GM18873 (cell line): ENCODE measurements at regions not wholly inside any gene's neighbourhood (a gene's known extent, or its start where the extent isn't known, plus 50 kb on each side); places are given as distances from the start of the nearest gene placed in this dataset.
A peak's percentile ranks its signal among the peaks of the same experiment; 100 is the strongest.

Source experiments
- ATAC-seq: cut with Tn5 transposase; IDR thresholded peaks from one replicate; pipeline ENCODE4 v1.9.1; 2021; ENCODE audit warnings: mild to moderate bottlenecking, moderate library complexity, moderate number of reproducible peaks; ENCODE audit not compliant: unreplicated experiment, low FRiP score

DNA sequence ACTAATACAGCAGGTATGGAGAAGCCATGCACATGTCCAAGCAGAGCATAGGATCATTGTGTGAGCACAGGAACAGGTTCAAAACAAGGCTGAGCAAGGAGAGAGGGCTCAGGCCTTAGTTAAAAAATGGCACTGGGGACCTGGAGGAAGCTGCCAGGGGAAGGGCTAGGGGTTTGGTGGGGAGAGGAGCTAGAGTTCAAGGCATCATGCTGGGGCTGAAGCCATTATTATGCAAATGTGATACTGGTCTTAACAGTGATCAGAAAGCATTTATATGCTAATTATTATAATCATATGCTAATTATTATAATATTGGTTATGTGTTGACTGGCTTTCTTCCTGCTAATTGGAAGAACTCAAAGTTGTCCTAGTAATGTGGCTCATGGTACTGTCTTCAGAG lies 546.0 kb upstream of the CFAP20DC start:
- no peak for ATAC-seq

GRCh38 chr3:59593380-59593779 lies 543.6 kb upstream of the CFAP20DC start:
- no peak for ATAC-seq

GRCh38 chr3:59580996-59581395 lies 531.2 kb upstream of the CFAP20DC start:
- ATAC-seq, result no peak

DNA sequence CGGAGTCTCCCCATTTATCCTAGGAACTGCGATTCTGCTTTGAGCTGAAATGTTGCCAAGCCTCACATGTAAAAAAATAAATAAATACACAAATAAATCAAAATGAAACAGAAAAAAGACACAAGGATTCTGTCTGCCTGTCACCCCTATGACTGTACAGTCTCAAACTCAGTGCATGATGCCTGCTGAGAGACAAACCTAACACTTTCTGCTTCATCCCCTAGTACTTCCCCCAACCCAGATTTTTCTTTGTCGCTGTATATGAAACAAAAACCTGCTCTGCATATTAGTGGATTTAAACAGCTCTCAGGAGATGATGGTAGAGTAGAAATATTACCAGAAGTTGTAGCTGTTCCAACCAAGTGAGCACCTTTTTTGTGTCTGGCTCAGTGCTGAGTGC lies 530.7 kb upstream of the CFAP20DC start:
- no peak for ATAC-seq

- ATAC-seq, result no peak
These were observed 528.3 kb upstream of the CFAP20DC start for GRCh38 chr3:59578129-59578528.

DNA sequence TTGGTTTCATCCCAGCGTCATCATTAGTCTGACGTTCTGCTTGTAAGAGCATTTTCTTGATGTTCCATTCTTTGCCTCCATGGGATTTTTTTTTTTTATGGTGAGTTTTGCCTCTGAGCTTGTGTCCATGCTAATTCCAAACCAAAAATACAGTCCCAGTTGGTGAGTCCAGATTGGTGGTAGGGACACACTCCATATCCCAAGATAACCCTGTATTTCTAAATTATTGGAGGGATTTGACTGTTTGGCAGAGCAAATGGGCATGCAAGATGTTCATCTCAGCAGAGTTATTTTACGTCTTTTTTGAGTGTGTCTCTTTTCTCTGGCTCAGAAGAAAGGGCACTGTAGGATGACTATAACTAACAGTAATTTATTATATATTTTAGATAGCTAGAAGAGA lies 526.8 kb upstream of the CFAP20DC start:
- no peak for ATAC-seq

- no peak for ATAC-seq
These were observed 525.5 kb upstream of the CFAP20DC start for GRCh38 chr3:59575113-59576001.

DNA sequence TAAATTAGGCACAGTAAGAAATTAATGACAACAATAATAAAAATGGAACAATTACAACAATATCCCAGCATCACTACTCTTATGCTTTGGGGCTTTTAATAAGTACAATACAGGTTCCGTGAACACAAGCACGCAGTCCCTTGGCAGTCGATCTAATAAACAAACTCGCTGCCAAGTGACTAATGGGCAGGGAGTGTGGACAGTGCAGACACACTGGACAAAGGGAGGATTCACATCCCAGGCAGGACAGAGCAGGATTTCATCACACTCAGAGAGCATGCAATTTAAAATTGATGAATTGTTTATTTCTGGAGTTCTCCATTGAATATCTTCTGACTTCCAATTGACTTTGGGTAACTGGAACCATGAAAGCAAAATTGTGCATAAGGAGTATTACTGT lies 524.1 kb upstream of the CFAP20DC start:
- ATAC-seq, result no peak

- no peak for ATAC-seq
These were observed 522.3 kb upstream of the CFAP20DC start for GRCh38 chr3:59572106-59572505.

DNA sequence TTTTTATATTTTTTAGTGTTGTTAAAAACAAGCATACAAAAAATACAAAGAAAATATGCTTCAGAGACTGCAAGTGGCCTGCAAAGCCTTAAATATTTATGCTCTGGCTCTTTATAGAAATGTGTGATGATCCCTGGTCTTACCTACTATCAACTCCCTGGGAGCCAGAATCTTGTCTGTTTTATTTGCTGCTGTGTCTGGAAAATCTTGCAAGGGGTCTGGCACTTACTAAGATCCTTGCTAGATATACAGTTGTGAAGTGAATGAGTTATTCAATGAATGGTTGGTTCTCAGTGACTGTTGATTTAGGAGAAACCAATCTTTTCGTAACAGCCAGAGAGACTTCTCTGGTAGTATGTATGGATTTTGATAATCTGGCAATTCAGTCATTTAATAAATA lies 521.0 kb upstream of the CFAP20DC start:
- ATAC-seq, result no peak

DNA sequence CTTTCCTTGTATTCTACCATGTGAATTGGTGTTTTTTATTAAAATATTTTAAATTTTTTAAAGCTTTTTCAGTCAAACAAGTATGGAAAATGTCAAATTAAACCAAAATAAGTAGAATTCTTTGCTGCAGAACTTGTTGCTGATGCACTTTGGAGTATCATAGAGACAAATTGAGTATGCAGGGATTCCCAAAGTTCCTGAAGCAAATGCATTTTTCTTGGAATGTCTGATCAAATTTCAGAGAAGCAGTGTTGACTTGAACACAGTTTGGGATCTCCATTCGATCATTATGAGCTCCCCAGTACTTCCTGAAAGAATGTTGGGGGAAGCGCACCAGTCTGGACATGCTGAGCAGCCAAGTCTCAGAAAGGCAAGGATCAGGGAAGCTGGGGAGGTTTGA lies 517.8 kb upstream of the CFAP20DC start:
- no peak for ATAC-seq

DNA sequence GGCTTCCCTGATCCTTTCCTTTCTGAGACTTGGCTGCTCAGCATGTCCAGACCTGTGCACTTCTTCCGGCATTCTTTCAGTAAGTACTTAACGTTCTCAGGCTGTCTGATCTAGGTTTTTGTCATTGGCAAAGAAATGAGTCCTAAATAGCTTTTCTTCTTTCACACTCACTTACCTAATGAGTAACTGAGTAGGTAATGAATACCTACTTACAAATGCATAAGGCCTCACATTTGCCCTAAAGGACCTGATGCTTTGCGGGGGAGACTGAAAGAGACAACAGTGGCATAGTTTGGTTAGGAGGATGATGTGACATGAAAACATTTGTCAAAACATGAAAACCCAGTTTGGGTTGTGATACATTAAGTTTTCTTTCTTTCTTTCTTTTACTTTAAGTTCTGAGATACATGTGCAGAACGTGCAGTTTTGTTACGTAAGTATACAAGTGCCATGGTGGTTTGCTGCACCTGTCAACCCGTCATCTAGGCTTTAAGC lies 516.7 kb upstream of the CFAP20DC start:
- ATAC-seq, result peak; percentile 99

DNA sequence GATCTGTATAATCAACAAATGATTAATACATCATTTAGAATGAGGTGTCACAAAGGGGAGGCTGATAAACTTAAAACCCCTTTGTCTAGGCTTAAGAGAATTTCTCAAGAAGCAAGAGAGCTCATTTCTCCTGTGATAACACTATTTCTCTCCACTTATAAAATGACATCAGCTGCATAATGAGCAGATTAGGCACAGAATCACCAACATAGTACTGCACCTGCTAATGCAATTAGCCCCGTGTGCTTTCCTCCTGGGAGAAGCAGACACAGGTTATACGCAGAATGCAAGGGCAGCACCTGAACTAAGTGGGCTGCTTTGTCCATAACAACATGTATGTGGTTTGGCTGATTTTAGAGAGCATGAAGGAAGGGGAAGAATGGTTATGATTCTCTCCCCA lies 515.3 kb upstream of the CFAP20DC start:
- ATAC-seq, result no peak

- ATAC-seq, result no peak
These were observed 514.1 kb upstream of the CFAP20DC start for GRCh38 chr3:59563966-59564365.

DNA sequence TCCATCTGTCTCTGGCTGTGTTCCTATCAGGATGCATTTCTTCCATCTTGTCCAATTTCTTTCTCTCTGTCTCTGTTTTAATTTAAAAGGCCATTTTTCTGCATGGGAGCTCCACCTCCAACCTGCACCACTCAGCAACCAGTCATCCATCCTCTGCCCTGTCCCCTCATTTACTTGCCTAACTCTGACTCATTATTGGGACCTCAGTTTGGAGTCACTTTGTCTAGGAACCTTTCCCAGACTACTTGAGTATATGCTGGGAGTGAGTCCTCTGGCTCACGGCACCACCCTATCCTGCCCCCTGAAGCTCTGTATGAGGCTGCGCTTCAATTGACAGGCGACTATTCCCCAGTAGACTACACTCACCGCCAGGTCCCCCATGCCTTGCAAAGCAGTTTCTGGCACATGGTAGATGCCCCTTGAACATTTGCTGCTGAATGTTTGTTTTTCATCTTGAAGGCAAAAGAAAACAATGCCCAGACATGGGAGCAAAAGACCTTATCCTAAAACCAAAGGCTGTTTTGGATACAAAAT lies 513.3 kb upstream of the CFAP20DC start:
- no peak for ATAC-seq

GRCh38 chr3:59559721-59560435 lies 510.1 kb upstream of the CFAP20DC start:
- no peak for ATAC-seq

- no peak for ATAC-seq
These were observed 509.3 kb upstream of the CFAP20DC start for GRCh38 chr3:59558906-59559720.

DNA sequence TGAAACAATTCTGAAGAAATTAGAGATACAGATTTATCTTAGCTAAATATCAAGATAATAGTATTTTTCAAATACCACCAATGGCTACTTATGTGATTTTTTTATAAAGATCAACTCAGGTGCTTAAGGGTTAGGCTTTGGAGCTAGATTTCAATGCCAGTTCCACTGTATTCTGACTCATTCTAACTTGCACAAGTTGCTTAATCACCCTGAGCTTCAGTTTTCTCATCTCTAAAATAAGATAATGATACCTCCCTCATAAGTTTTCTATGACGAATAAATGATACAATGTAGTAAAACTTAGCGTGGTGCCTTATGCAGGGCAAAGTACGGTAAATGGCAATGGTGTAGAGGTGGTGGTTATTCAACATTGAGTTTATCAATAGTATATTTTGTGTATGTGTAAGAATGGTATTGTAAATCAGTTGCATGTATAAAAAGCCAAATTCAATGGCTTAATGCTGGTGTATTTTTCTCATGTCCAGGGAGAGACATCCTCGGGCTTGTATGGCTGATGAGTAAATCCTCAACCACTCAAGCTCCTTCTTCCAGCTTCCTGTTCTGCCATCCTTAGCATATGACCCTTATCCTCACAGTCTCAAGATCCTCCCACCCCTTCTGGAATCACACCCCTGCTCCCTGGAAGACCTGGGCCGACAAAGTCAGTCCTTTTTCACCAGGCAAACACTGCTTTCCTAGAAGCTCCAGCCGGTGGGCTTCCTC lies 505.9 kb upstream of the CFAP20DC start:
- ATAC-seq, result no peak

DNA sequence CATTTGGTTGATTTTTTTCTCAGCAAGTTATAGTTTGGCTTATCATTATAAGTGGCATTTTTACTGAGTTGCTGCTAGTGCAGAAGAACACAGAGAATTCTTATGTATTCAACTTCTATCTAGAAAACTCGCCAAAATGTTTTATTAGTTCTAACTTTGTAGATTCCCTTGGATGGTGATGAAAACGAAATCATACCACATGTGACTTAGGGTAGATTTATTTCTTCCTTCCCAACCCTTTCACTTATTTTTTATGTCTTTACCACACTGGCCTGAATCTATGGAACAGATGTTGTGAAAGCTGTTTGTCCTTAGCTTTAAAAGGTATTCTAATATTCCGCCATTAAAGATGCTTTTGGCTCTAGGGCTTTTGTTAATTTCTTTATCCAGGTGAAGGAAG lies 503.3 kb upstream of the CFAP20DC start:
- no peak for ATAC-seq

DNA sequence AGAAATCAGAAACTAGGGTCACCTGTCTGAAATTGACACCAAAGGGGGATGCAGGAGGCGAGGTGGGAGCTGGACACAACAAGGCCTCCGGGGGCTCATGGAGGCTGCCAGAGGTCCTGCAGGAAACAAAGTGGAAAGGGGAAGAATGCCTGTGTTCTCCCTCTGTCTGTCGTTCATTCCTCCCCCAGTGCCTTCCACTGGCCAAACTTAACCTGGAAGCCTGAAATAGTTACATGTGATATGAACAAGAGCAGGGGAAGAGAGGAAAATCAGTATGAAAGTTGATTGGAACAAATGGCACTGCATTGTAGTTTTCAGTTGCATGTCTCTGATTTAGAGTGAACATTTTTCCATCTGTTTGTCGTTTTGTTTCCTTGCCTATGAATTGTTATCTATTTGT lies 502.0 kb upstream of the CFAP20DC start:
- no peak for ATAC-seq
